Thyroid gland (tissue), 4 donors: ENCODE measurements at regions not wholly inside any gene's neighbourhood (a gene's known extent, or its start where the extent isn't known, plus 50 kb on each side); places are given as distances from the start of the nearest gene placed in this dataset.

Experiments used
- CTCF ChIP-seq, 6 experiments: fragments of 200-600 bp in 3 of 6; fragments of 450-650 bp in 3 of 6; sonication (generic) in 3 of 6; IDR thresholded peaks; one replicate each; pipeline ENCODE4 v1.5.1; 2016 to 2019; ENCODE audit warnings: antibody characterized with exemption in 6 of 6, mild to moderate bottlenecking in 2 of 6, inconsistent platforms in 1 of 6, moderate library complexity in 1 of 6
- POLR2A ChIP-seq, 2 donors: fragments of 450-650 bp; IDR thresholded peaks; one replicate each; pipeline ENCODE4 v1.6.1; 2017; ENCODE audit warnings: antibody characterized with exemption in 2 of 2, mild to moderate bottlenecking in 2 of 2, moderate library complexity in 1 of 2

GRCh38 chr11:80587906-80588305 is 1147.1 kb upstream of the TENM4 start:
- no peak for TF ChIP-seq CTCF (IDR thresholded peaks at IDR 0.05)
- TF ChIP-seq POLR2A (IDR thresholded peaks at IDR 0.05), result no peak
